ENCODE measurements at regions not wholly inside any gene's neighbourhood (a gene's known extent, or its start where the extent isn't known, plus 50 kb on each side); places are given as distances from the start of the nearest gene placed in this dataset.
"Not testable (repeated sequence)": the region's sequence is repeated elsewhere in the genome, so short reads cannot be mapped to it uniquely, and the experiment has no call there.

GRCh38 chr3:20904671-20905070 is 718.7 kb upstream of the SGO1 start:
- no peak for DNase-seq

- no peak for DNase-seq
Observed at GRCh38 chr3:20898962-20899361, 713.0 kb upstream of the SGO1 start.

GRCh38 chr3:20890111-20890519 is 704.1 kb upstream of the SGO1 start:
- DNase-seq = no peak

- no peak for DNase-seq
Observed at GRCh38 chr3:20878691-20879090, 692.7 kb upstream of the SGO1 start.

DNA sequence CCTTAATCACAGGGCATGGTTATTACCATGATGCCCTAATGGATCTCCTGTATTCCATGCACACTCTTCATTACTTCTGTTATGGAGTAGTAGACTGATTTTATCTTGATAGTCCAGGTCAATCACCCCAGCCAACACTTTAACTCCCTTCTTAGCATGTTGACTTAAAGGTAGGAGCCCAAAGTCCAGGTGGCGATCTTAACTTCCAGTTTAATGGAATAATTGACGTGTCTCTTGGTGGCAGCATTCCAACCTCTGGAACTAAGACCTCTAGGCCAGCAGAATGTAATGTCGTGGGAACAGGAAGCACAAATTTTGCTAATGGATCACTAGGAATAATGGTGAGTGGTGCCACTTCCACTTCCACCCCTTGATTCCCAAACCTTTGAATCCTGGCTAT is 687.2 kb upstream of the SGO1 start:
- no peak for DNase-seq

DNA sequence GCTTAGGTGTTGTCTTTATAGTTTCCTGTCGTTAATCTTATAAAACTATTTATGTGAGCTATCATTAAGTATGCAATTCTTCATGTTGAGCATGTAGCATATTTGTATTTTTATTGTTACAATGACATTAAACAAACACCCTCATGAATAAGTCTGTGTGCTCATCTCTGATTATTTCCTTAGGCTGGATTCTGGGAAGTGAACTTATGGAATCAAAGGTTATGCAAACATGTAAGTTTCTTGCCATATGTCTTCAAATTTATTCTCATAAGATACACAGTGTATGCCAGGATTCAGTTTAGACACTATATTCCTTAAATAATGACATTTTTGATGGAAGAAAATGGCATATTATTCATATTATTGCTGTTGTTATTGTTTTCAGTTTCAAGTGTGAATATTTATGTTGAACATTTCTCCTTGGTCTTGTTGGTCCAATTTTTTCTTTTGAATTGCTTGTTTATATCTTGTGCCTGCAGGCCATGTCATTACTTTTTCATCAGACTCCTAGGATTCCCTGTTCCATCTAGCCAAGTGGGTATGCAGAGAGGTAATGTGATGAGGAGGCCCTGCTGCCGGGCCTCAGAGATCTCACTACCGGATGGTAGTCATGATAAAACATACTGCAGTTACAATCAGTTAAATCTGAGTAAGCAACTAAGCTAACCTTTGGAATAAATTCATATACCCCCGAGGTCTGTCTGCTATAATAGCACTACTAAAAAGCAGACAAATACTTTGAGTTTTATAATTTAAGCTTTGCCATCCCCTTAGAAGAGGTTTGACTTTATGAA is 684.3 kb upstream of the SGO1 start:
- no peak for DNase-seq

- DNase-seq = no peak
Observed at GRCh38 chr3:20865803-20866202, 679.8 kb upstream of the SGO1 start.

DNA sequence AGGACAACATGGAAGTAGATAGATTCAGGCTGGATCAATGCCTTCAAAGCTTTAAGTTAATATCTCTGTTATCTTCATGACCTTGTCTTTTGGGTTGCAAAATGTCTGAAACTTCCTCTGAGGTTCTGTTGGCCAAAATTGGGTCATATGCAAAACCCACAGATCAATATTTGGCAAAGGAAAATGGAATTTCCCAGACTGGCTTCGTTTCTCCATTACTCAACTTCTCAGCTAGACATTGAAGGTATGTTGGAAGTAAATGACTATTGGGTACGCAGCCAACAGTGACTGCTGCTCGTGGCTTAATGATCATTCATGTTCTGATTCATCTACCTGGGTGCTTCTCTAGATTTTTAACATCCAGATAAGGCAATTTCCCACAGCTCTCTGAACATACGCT is 675.4 kb upstream of the SGO1 start:
- no peak for DNase-seq

DNA sequence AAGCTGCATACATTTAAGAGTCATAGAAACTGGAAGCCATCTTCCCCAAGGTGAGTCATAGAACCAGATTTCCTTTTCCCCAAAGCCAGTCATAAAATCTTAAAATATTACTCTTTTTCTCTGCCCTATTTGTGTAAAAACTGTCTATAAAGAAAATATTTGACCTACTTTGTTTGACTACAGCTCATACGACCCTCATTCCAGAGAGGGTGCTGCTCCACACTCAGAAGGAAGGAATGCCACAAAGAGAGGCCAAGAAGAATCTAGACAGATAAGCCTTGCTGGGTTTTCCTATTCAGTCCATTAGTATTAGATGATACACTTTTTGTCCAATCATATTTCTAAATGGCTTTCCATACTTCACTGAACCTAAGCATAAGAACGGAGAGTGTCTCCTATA is 671.6 kb upstream of the SGO1 start:
- no peak for DNase-seq

- no peak for DNase-seq
Observed at GRCh38 chr3:20853890-20854289, 667.9 kb upstream of the SGO1 start.

DNA sequence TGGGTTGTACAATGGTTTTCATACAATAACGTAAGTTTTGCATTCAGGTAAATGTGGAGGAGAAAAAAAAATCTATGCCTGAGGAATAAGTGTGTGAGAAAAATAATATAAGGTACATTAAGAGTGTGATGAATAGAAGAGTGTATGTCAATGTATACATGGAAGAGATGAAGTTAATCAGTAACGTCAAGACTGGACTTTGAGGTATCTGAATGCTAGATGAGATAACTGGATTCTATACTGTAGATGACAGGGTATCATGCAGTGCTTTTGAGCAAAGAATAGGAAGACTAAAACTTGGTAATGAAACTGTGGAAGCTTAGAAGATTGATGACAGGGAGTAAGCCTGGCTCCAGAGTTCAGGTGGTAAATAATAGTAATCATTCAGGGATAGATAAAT is 666.7 kb upstream of the SGO1 start:
- no peak for DNase-seq

GRCh38 chr3:20849975-20850374 is 664.0 kb upstream of the SGO1 start:
- DNase-seq = no peak

DNA sequence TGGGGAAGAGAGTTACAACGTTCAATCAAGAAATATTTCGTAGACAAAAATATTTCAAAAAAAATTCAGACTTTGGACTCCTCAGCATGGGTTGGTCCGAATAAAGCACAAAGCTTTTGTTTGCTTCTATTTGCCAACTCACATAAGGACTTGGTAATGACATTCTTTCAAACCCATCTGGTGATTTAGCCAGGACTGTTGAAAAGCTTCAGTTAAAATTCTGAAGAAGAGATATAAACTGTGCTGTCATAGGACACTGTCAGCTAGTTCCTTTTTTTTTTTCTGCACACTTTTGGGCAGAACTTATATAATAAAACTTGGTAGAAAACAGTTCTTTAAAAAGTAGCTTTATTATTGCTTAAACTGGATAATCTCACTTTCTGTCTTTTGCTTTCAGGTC is 660.8 kb upstream of the SGO1 start:
- no peak for DNase-seq

GRCh38 chr3:20846066-20846465 is 660.1 kb upstream of the SGO1 start:
- no peak for DNase-seq

- no peak for DNase-seq
Observed at GRCh38 chr3:20844851-20845250, 658.8 kb upstream of the SGO1 start.

DNA sequence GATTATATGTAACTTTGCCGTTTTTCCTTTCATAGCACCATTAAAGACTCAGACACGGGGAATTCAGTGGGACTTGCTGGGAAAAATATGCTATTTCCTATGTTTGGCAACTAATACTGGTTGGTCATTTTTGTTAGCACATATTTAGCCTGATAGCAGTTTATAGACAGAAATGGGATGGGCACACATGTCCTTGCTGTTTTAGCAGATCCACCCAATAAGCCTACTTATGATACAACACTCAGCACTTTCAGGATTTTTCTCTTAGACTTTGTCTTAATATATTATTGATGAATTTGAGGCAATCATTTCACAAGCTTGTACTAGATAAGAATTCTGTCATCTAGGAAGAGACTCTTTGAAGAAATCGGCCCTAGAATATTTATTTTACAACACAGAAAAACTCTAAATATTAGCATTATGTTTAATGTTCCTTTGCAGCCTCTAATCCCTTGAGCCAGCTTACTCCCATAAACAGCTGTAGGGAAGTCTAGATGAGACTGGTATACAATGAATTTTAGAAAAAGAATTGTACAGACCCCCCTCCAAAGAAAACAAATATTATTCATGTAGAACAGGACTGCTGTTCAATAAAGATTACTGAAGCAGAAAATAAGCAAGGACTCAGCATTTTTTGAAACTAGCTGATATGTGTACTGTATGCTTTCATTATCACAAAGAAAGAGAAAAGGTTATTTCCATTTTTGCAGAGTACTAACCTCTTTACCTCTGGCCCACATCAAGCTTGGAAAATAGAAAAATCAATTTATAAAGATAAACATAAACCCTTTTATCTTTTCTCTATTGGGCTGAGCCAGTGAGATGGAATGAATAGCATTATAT is 656.8 kb upstream of the SGO1 start:
- no peak for DNase-seq

DNA sequence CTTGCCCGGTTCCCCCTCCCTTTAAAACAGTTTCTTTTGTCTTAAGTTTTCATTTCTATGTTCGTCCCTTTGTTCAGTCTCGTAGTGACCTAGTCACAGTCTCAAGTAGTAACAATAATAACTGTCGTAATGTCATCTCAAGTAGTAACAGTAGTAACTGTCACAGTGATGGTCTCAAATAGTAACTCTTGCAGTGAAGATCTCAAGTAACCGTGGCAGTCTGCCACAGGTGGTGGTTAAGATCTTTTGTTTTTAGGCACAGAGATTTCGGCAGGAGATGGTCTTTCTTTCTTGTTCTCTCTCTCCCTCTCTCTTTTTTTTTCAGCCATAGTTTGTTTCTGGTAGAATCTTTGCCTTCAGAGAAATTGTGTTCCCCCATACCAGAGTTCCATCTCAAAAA is 656.0 kb upstream of the SGO1 start:
- DNase-seq = no peak

DNA sequence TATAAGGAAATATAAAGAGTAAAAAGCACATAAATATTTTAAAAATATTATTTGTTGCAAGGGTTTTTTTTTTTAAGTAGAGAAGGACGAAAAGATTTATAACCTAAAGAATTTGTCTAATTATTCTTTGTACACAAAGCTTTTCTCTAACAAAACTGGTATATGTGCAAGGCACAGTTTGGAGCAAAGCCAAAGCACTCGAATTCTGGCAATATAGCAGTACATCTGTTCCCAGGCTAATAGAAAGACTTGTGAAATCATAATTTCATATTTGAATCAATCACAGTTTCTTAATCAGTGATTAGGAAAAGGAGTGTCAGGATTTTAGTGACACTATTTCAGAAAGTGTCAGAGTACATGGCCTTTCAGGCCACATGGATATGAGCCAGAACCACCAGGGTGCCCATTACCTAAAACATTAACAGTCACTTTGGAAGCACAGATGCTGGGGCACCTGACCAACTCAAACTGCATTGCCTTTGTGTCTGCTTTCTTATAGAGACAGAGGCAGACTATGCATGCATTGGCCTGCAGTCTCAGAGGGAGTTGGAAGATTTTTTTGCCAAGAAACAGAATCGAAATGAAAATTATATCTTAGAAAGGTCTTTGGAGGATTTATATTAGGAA is 651.8 kb upstream of the SGO1 start:
- DNase-seq = no peak

DNA sequence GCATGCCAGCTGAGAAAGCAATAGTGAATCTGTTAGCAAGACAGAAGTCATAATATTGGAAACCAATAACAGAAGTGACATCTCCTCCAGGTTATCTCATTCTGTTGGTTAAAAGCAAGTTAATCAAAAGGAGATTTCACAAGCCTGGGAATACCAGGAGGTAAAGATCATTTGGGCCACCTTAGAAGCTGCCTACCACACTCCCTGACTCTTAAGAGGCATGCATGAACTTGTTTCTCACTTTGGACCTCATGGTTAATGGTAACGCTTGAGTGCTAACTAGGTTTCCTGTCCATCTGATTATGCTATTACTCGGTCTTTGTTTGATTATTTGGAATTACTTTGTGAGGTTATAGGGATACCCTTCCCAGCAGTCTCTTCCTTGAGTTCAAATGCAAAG is 650.8 kb upstream of the SGO1 start:
- DNase-seq = no peak

- DNase-seq = no peak
Observed at GRCh38 chr3:20832963-20833362, 647.0 kb upstream of the SGO1 start.

- no peak for DNase-seq
Observed at GRCh38 chr3:20822251-20822650, 636.2 kb upstream of the SGO1 start.

GRCh38 chr3:20820872-20821271 is 634.9 kb upstream of the SGO1 start:
- not testable (repeated sequence) for DNase-seq

DNA sequence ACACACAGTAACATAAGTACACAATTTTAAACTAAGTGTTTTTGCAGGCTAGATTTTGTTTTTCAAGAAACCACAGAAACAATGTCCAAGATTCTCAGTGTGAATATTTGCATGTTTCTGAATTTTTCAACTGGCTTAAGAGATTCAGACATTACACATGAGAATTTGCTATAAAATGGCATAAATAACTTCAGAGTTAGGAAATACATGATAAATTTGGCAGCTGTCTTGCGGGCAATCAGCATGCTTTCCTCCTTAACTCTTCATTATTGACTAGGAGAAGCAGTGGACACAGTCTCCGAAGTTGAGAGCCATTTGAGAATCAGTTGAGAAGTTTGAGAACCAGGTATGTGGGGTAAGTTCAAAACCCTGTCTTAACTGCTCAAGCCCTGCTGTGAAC is 625.6 kb upstream of the SGO1 start:
- DNase-seq = no peak

DNA sequence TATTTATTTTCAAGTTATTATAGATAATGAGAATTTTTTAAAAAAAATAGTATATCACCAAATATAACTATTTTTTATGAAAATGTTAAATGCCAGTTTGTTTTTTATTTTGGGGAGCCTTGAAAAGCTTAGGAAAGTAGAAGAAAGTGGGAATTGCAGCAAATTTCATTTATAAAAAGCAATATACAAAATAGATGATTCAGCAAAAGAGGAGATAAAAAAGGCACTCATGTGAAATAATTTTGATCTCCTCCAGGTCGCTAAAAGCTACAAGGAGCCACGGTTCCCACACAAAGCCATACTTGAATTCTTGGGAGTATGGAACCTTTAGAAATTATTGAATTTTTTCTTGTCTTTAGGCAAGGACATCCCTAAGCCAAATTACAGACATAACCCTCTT is 625.0 kb upstream of the SGO1 start:
- no peak for DNase-seq

All from effector CD8-positive, alpha-beta T cell (primary cell).